ENCODE measurements at regions not wholly inside any gene's neighbourhood (a gene's known extent, or its start where the extent isn't known, plus 50 kb on each side); places are given as distances from the start of the nearest gene placed in this dataset.

- Histone ChIP-seq H3K27me3 (replicated peaks; ENCODE audit: insufficient read depth, low read depth, low read length, poor library complexity) (no peaks in the 10 kb centered on the region), H3K27ac (ENCODE audit: low read depth, low read length, poor library complexity, severe bottlenecking) (no peak overlapping the region), H3K4me3 (ENCODE audit: low read depth, low read length, poor library complexity, severe bottlenecking) (no peak overlapping the region), H3K9me3 (ENCODE audit: low read depth, low read length, poor library complexity, severe bottlenecking) (no peaks in the 10 kb centered on the region), H3K4me1 (ENCODE audit: insufficient read depth, low read length, poor library complexity, severe bottlenecking) (no peaks in the 10 kb centered on the region), H3K36me3 (ENCODE audit: insufficient read depth, low read length, poor library complexity, severe bottlenecking) (no peaks in the 10 kb centered on the region)
- intact Hi-C loops (cut with micrococcal nuclease; ENCODE audit: unreplicated experiment) = no loop called here
- ChIA-PET CTCF (no interaction called here), POLR2A (ENCODE audit: low non-redundant PET) (no interaction called here)
- DNase-seq (ENCODE audit: low spot score) = no peak
- TF ChIP-seq CTCF (conservative IDR thresholded peaks at IDR 0.05; ENCODE audit: low read depth, low read length) (no peak), EZH2 (IDR thresholded peaks at IDR 0.05; ENCODE audit: borderline replicate concordance, low read depth, low read length, poor library complexity, severe bottlenecking) (no peak)
- no TSS peak for BruUV-seq (replicated peaks)
Observed at GRCh38 chr11:70586261-70587074, 188.1 kb downstream of the CTTN start.

DNA sequence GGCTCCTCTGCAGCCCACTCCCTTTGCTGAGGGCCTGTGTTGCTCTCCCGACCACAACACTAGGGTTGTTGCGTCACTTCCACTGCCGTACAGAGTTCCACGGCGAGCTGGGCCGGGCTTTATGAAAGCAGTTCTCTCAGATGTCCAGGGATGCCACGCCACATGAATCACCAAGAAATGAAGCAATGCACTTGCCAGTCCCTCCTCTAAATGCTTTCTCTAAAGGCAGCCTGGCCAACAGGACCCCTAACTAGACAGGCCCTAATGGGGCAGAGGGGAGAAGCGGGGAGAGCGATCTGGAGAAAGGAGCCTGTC lies 188.7 kb downstream of the CTTN start:
- Histone ChIP-seq H3K4me1 (ENCODE audit: insufficient read depth, low read length, poor library complexity, severe bottlenecking) (no peaks in the 10 kb centered on the region), H3K36me3 (ENCODE audit: insufficient read depth, low read length, poor library complexity, severe bottlenecking) (no peaks in the 10 kb centered on the region), H3K27ac (ENCODE audit: low read depth, low read length, poor library complexity, severe bottlenecking) (no peak overlapping the region), H3K9me3 (ENCODE audit: low read depth, low read length, poor library complexity, severe bottlenecking) (no peaks in the 10 kb centered on the region), H3K27me3 (replicated peaks; ENCODE audit: insufficient read depth, low read depth, low read length, poor library complexity) (no peaks in the 10 kb centered on the region), H3K4me3 (ENCODE audit: low read depth, low read length, poor library complexity, severe bottlenecking) (no peak overlapping the region)
- intact Hi-C loops (cut with micrococcal nuclease; ENCODE audit: unreplicated experiment) = no loop called here
- BruUV-seq (replicated peaks) = no TSS peak
- DNase-seq (ENCODE audit: low spot score) = no peak
- POLR2A ChIA-PET (ENCODE audit: low non-redundant PET) = no interaction called here
- TF ChIP-seq CTCF (conservative IDR thresholded peaks at IDR 0.05; ENCODE audit: low read depth, low read length) = no peak
- CTCF ChIA-PET = no interaction called here

- intact Hi-C loops (cut with micrococcal nuclease; ENCODE audit: unreplicated experiment) = no loop called here
- H3K36me3 ChIP-seq (ENCODE audit: insufficient read depth, low read length, poor library complexity, severe bottlenecking) = no peaks in the 10 kb centered on the region
- CTCF ChIA-PET = no interaction called here
Observed at GRCh38 chr11:70590356-70590991, 192.1 kb downstream of the CTTN start.

More at GRCh38 chr11:70590356-70590991, 192.1 kb downstream of the CTTN start:
- no peak overlapping the region for H3K27ac ChIP-seq (ENCODE audit: low read depth, low read length, poor library complexity, severe bottlenecking)
- H3K9me3 ChIP-seq (ENCODE audit: low read depth, low read length, poor library complexity, severe bottlenecking) = no peaks in the 10 kb centered on the region
- DNase-seq (ENCODE audit: low spot score) = no peak
- no peaks in the 10 kb centered on the region for H3K4me1 ChIP-seq (ENCODE audit: insufficient read depth, low read length, poor library complexity, severe bottlenecking)
- BruUV-seq (replicated peaks) = no TSS peak
- POLR2A ChIA-PET (ENCODE audit: low non-redundant PET) = no interaction called here
- TF ChIP-seq CTCF (conservative IDR thresholded peaks at IDR 0.05; ENCODE audit: low read depth, low read length) = no peak
- no peak overlapping the region for H3K4me3 ChIP-seq (ENCODE audit: low read depth, low read length, poor library complexity, severe bottlenecking)
- no peaks in the 10 kb centered on the region for H3K27me3 ChIP-seq (replicated peaks; ENCODE audit: insufficient read depth, low read depth, low read length, poor library complexity)

All from A673 (cell line).